Hematopoietic multipotent progenitor cell treated with erythropoietin and hydrocortisone succinate and interleukin-3 and kit ligand, for 6 days (in vitro differentiated cells): ENCODE measurements at regions not wholly inside any gene's neighbourhood (a gene's known extent, or its start where the extent isn't known, plus 50 kb on each side); places are given as distances from the start of the nearest gene placed in this dataset.

Experiments used
- DNase-seq: peaks from one replicate; pipeline ENCODE4 v3.0.0-alpha.2; 2015

DNA sequence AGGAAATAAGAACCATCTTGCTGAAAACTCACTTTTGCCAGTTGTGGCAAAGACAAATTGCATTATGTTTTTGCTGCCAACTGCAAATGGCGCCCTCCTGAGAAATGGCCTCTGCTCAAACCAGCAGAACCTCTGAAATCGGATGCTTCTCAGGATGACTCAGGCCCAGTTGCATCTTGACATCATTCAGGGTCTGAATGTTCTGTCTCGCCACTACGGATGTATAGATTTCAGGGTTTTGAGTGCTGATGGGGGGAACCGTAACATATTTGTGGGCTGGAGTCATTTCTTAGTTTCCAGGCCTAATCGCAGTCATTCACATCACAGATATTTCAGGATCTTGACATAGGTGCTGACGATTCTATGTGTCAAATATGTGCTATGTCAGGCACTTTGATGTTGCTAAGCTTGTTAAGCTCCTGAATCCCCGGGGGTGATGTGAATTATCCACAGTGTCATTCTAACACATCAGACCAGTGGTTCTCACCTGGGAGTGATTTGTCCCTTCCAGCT lies 207.1 kb downstream of the NFATC2 start:
- DNase-seq, result no peak

DNA sequence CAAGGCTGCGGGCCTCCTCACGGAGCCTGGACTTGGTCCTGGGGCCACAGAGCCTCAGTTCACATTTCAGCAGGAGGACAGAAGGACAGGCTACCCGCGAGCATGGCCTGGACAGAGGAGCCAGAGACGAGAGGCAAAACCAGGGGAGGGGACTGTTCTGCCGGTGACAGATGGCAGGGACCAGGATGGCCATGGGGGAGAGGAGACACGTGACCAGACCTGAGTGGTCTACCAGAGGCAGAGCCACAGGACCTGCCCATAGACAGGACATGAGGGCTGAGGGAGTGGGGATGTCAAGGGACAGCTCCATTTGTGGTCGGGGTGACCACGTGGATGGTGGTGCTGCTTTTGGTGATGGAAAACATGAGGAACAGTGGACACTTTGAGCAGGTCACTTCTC lies 207.9 kb downstream of the NFATC2 start:
- DNase-seq, result no peak

DNA sequence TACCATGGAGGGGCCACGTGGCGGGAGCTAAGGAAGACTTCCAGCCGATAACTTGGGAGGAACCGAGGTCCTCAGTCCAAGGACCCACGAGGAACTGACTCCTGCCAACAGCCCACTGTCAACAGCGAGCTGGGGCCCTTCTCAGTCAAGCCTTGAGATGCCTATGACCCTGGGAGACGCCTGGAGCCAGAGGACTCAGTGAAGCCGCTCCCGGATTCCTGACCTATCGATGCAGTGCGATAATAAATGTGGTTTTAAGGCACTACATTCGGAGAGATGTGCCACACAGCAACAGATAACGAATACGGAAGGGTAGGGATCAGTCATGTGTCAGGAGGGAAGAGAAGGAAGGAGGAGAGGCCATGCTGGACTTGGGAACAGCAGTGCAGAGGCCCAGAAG lies 208.5 kb downstream of the NFATC2 start:
- DNase-seq, result no peak

DNA sequence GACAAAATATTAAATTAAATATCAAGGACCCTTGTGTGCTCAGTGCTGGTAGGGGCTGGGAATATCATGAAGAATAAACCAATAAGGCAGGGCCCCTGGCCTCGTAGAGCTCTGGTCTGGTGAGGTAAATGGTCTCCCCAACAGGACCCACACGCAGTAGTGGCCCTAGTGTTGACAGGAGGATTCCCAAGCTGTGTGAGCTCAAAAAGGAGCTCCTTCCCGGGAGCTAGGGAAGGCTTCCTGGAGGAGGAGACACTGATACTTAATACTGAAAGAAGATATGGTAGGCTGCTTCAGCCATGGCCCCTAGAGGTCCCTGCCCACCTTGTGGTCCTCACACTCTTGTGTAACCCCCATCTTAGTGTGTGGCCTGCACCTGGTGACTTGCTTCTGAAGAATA lies 209.1 kb downstream of the NFATC2 start:
- DNase-seq, result no peak

DNA sequence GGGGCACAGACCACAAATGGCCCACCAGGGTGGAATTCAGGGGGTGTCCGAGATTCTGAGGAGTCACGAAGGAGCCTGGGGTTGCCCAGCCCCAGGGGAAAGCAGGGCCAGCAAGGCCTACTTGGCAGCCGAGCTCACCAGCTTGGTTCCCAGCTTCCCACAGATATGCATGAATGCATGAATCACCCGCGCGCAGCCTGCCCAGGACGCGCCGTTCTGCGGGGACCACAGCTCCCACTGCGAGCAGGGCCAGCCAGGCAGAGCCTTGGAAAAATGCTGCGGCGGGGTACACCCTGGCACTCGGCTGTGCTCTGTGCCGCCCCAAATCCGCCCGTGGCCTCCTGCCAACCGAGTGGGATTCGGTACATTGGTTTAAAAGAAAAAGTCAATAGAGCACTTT lies 211.0 kb downstream of the NFATC2 start:
- no peak for DNase-seq

DNA sequence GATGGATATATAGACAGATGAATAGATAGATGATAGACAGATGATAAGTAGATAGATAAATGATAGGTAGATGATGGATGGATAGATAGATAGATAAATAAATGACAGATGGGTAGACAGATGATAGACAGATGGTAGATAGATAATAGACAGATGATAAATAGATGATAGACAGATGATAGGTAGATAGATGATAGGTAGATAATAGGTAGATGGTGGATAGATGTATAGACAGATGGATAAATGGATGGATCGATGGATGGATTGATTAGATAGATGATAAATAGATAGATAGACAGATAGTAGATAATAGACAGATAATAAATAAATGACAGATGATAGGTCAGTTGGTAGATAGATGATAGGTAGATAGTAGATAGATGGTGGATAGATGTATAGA lies 212.7 kb downstream of the NFATC2 start:
- no peak for DNase-seq

DNA sequence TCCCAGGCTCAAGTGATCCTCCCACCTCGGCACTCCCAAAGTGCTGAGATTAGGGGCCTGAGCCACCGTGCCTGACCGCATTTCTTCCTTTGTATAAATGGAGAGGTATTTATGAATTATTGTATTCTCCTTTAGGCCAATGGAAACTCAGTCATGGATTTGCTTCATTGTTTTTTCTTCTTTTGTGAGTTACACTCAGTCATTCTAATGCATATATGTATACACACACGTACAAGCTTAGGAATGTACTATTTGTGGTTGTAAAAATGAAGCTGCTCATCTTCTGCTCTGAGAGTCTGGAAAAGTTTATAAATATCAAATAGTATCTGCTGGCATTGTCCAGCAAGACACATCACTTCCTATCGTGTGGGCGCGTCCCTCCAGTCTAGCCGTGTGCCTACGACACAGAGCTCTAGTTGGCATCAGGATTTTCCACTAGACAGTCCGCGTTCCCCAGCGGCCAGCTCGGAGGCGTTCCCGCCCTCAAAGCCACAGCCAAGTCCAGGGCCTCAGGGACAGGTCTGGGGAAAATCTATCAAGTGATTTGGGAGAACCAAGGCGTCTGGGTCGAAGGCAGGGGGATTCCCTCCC lies 215.2 kb downstream of the NFATC2 start:
- DNase-seq, result no peak

DNA sequence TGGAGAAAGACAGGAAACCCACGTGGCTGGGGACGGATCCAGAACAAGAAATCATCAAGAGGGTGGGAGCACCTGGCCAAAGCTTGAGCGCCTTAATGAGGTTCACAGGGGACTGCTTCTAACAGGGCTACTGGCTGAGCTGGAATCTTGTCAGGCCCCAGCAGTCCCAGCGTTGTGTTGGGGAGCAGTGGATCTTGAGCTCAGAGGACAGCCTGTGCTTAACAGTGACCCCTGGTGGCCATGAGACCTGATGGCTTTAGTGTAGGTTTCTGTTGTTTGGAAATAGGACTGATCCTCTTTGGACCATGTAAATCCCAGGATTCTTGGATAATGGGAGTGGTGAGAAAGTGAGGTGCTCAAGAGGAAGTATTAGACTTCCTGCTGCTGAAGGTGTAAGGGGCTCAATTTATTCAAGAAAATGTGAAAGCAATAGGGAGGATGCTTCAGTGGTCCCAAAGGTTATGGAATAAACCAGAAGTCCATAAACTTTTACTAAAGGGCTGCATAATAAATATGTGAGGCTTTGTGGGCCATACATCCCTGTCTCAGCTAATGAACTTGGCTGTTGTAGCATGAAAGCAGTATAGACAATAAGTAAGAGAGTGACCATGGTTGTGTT lies 216.2 kb downstream of the NFATC2 start:
- DNase-seq, result peak; percentile 72

DNA sequence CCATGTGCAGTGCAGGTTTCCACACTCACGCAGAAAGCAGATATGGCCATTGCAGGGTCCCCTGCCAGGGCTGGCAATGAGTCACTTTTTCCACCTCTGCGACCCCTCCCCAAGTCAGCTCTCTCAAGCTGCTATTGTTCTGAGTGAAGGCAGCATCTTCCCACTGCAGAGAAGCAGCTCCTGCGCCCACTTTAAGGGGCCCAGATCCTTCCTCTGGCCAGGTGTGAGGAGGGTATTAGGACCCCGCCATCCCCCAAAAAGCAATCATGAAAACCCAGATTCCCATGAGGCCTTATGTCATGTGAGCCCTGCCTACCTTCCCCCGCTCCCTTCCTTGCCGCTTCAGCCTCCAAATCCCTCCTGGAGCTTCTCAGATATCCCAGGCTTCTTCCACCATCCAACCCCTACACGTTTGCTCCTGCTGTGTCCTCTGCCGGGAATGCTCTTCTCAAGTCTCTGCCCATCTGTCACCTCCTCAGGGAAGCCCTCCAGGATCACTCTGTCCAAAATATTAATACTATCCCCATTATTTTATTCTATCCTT lies 220.3 kb downstream of the NFATC2 start:
- DNase-seq, result no peak

DNA sequence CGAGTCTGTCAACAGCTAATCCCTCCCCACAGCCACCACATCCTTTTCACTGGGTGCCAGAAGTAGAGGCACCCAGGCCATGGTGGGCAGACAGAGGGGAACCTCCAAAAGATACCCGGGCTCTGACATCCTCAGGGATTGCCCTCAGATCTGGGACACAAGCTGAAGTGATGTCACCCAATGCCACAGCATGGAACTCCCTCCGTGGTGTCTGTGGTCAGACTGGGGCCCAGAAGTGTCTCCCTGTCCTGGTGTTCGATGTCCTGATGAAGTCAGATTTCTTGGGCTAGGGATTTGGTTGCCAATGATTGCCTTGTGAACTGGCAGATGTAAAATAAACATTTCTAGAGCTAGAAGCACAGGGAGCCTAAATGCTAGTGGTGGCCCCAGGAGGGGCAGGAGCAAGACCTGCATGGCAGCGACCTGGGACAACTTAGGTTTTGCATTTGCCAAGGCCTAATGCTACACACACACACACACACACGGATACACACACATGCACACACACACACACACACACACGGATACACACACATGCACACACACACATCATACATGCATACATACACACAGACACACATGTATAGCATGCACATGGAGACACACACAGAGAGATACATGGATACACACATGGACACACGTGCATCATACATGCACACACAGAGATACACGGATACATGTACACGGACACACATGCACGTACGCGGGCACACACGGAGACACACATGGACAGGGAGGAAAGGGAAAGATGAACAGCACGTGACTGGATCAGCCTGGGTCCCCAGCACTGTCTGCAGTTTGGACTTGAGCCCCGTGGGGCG lies 221.0 kb downstream of the NFATC2 start:
- no peak for DNase-seq

DNA sequence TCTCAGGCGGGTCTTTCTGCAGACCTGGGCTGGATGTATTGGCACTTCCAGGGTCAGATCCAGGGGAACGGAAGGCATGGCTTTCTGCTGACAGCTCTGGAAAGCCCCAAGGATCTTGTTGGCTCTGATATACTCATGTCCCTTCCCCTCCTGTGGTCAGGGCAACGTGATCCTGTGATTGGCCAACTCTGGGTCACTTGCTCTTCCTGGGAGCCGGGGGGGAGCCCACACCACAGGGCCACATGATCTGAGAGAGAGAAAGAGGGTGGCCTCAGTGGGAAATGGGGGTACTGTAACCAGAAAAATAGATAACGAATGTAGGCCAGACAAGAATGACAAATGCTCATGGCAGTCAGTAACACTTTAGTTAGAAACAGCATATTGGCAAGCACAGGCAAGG lies 223.0 kb downstream of the NFATC2 start:
- no peak for DNase-seq

DNA sequence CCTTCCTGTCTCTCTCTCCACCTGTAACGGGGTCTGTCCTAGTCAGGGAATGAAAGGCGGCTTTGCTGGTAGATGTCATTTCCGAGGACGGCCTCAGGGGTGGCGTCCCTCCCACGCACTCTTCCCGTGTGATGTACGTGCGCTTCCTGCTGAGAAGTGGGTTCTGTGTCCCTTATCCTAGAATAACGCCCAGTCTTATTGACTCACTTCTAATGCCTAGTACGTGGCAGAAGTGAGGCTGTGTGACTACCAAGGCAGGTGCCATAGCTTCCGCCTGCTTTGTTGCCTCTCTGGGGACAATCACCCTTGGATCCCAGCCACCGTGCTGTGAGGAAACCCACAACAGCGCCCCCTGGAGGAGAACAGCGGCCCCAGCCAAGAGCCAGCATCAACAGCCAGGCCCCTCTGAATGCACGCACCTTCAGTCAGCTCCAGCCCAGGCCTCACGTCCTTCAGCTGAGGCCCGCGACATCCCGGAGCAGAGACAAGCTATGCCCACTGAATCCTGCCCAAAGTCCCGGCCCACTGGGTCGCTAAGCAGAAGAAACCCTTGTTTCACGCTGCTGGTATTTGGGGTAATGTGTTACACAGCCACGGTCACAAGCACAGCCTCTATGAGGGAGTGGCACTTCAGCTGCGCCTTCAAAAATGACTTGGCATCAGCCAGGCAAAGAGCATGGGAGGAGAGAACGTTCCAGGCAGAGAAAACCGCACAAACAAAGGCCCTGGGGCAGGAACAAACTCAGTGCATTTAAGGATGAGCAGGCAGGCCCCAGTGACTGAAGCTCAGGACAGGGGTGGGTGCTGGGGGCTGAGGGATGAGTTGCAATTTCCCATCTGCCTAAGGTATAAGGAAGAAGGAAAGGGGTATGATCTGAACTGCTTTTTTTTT lies 224.2 kb downstream of the NFATC2 start:
- peak; percentile 65 for DNase-seq

DNA sequence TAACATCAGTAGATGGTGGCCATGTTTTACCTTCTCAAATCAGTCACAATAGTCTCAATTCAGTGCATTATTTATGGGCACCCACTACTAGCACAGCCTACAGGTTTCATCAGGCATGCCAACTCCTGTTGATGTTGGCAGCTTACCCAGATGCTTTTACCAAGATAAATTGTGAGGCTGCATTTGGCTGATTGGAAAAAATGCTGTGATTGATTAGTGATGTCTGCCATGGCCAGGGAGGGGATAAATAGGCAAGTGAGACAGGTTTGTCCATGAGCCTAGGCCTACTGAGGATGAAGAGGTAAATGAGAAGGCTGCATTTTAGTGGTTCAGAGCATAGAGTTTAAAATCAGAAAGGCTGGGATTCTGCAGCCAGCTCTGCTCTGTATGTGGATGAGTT lies 227.1 kb downstream of the NFATC2 start:
- no peak for DNase-seq

DNA sequence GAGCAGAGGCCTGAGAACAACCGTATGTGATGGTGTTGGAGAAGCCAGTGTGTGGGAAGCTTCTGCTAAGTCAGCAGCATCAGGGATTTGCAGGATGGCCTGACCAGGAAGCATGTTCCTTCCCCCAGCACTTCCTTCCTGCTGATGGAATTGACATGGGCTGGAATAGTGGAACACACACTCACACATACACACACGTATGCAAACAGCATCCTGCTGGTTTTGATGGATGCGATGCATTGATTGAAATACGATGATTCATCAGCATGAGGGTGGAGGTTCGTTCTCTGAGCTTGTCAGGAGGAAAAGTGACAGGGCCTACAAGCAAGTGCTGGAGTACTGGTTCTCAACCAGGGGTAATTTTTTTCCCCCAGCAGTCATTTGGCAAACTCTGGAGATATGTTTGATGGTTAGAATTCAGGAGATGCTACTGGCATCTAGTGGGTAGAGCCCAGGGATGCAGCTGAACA lies 229.1 kb downstream of the NFATC2 start:
- no peak for DNase-seq

DNA sequence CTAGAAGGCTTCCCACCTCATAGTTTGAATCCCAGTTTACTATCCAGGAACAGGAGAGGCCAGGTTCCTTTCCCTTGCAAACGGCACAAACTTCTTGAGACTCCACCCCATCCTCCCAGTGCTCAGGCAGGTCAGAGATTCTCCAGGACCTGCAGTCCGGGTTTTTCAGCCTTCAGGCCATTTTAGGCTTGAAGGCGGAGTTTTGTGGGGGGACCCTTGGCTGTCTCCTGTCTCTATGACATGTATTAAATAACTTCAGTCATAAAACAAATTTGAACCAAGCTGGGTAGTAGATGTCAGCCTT lies 230.1 kb downstream of the NFATC2 start:
- DNase-seq, result no peak

DNA sequence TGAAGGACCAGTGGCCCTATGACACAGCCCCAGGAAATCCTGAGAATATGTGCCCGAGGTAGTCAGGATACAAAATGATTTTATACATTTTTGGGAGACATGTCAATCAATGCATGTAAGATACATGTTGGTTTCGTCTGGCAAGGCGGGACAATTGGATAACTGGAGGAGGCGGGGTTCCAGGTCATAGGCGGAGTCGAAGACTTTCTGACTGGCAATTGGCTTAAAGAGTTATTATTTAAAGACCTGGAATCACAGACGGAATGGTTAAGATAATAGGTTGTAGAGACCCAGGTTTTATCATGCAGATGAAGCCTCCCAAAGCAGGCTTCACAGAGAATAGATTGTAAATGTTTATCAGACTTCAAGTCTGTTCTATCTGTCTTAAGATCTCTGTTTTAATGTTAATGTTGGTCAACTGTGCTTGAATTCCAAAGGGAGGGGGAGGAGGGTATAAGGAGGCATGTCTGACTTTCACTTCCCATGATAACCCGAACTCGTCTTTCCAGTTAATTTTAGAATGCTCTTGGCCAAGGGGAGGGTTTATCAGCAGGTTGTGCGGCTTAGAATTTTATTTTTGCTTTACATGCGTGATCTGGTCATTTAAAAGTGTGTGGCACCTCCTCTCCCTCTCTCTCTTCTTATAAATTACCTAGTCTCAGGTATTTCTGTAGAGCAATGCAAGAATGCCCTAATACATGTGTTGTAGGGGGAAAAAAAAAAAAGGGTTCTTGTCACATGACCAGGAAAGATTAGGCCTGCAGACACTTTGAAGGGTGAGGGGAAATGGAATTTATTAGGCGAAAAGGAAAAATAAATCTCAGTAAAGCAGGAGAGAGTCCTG lies 230.7 kb downstream of the NFATC2 start:
- no peak for DNase-seq

DNA sequence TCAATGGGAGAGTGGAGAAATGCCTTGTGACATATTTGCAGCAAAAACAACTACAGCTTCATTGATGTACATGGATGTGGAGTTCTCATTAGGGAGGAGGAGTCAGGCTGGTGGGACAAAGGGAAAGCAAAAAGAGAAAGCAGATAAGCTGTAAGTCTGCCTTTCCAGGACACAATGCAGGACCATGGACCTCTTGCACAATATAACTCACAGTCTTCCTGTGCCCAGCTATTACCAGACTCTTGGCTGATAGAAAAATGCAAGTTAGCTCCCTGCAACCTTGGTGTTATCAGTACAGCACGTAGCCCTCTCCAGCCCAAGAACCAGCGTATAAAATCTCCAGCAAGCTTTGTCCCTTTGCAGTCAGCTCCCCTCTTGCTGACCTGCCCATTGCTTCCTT lies 232.3 kb downstream of the NFATC2 start:
- no peak for DNase-seq

DNA sequence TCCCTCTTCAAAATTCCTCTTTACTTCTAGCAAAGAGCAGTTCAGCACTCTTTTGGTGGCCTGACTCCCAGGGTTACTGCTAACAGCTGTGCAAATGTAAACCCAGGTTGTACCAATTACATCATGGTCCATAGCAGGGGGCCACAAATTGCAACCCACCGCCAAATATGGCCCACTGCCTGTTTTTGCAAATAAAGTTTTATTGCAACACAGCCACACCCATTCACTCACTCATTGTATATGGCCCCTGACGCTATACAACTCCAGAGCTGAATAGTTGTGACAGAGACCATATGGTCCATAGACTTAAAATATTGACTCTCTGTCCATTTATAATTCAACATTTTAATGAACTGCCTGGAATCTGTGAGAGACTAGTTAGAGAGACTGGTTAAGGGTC lies 233.4 kb downstream of the NFATC2 start:
- DNase-seq, result no peak

DNA sequence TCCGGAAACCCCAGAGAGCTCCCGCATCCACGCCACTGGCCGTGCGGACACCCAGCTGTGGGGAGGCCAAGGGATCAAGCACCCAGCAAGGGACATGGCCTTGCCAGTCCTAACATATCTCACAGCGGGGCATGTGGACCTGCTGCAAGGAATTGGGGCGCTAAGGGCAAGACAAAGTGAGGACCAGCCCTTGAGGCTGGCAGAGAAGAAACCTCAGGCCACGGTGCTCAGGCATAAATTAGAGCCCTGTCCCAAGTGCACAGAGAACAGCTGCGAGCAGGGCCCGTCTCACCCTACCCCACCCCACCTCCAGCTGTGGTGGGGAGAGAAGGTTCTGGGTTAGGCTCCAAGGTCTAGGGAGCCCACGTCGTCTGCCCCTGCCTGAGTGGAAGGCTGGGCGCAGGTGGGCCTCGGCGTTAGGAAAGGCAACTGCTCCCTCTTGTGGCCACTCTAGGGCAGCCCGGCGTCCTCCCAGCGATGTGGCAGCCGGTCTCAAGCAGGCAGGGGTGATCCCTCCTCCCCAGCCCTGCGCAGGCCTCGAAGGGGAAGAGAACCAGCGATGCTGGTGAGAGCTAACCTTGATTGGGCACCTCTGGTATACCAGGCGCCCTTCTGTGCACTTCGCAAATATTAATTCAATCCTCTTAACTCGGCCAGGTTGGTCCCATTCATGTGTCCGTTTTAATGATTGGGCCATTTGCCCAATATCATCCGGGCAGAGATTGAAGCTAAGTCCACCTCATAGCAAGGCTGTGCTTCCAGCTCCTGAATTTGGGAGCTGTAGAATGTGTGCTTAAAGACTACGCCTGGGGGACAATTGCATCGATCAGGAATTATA lies 235.8 kb downstream of the NFATC2 start:
- DNase-seq, result peak; percentile 83

DNA sequence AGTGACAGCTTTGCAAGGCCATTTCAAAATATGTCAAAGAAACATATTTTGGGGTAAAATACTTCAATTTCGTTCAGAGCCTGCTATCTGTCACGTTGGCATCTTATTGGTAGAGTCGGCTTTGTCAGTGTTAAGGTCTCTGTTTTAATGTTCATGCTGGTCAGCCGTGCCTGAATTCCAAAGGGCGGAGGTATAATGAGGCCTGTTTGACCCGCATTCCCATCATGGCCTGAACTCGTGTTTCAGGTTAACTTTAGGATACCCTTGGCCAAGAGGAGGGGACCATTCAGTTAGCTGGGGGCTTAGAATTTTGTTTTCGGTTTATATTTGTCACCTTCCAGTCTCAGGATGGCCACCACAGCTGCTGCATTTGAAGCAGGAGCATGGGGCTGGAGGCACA lies 236.4 kb downstream of the NFATC2 start:
- DNase-seq, result no peak
